NOMO-1 treated with dmso at 0.1 percent for 144 hours (cell line): ENCODE measurements at regions not wholly inside any gene's neighbourhood (a gene's known extent, or its start where the extent isn't known, plus 50 kb on each side); places are given as distances from the start of the nearest gene placed in this dataset.
"Not testable (repeated sequence)": the region's sequence is repeated elsewhere in the genome, so short reads cannot be mapped to it uniquely, and the experiment has no call there.

Source experiments
- DNase-seq: peaks from one replicate; lab custom pipeline; 2025; ENCODE audit not compliant: unreplicated experiment; lab: John Stamatoyannopoulos, UW

- DNase-seq = not testable (repeated sequence)
Observed at GRCh38 chr4:67412153-67412712, 133.1 kb downstream of the CENPC start.

GRCh38 chr4:67403342-67403741, 142.0 kb downstream of the CENPC start:
- no peak for DNase-seq

GRCh38 chr4:67401902-67402301, 143.4 kb downstream of the CENPC start:
- DNase-seq = no peak

GRCh38 chr4:67397931-67398330, 147.4 kb downstream of the CENPC start:
- no peak for DNase-seq

- no peak for DNase-seq
Observed at GRCh38 chr4:67397031-67397430, 148.3 kb downstream of the CENPC start.

- DNase-seq = no peak
Observed at GRCh38 chr4:67396008-67396407, 149.3 kb downstream of the CENPC start.

GRCh38 chr4:67394879-67395278, 150.4 kb downstream of the CENPC start:
- DNase-seq = no peak

- DNase-seq = no peak
Observed at GRCh38 chr4:67393699-67394281, 151.5 kb downstream of the CENPC start.

GRCh38 chr4:67393007-67393406, 152.3 kb downstream of the CENPC start:
- no peak for DNase-seq

- DNase-seq = not testable (repeated sequence)
Observed at GRCh38 chr4:67381406-67381804, 163.9 kb downstream of the CENPC start.

- DNase-seq = not testable (repeated sequence)
Observed at GRCh38 chr4:67380702-67381405, 164.4 kb downstream of the CENPC start.

GRCh38 chr4:67380154-67380553, 165.1 kb downstream of the CENPC start:
- DNase-seq = no peak

GRCh38 chr4:67375291-67375690, 170.0 kb downstream of the CENPC start:
- DNase-seq = no peak

GRCh38 chr4:67371615-67372014, 173.7 kb downstream of the CENPC start:
- DNase-seq = no peak

GRCh38 chr4:67366311-67366861, 178.9 kb downstream of the CENPC start:
- no peak for DNase-seq

- no peak for DNase-seq
Observed at GRCh38 chr4:67365661-67366245, 179.6 kb downstream of the CENPC start.

- no peak for DNase-seq
Observed at GRCh38 chr4:67355806-67356205, 189.5 kb downstream of the CENPC start.

GRCh38 chr4:67346654-67347053, 198.6 kb downstream of the CENPC start:
- DNase-seq = no peak

GRCh38 chr4:67344594-67345380, 200.5 kb downstream of the CENPC start:
- no peak for DNase-seq

- no peak for DNase-seq
Observed at GRCh38 chr4:67343199-67343598, 202.1 kb downstream of the CENPC start.

- peak; percentile 18 for DNase-seq
Observed at GRCh38 chr4:67342291-67342690, 203.0 kb downstream of the CENPC start.
